ENCODE measurements at regions not wholly inside any gene's neighbourhood (a gene's known extent, or its start where the extent isn't known, plus 50 kb on each side); places are given as distances from the start of the nearest gene placed in this dataset. TPM values are rescaled to one million over a fixed set of nuclear protein-coding genes. Genes with fewer than 3 reads are reported as not detected.

GRCh38 chrX:6279277-6279909 is 50.7 kb upstream of the NLGN4X start:
- Histone ChIP-seq H3K4me1 (ENCODE audit: control insufficient read depth, insufficient read depth, low read length) (no peaks in the 10 kb centered on the region), H3K36me3 (ENCODE audit: control insufficient read depth, insufficient read depth, low read length) (no peaks in the 10 kb centered on the region), H3K27ac (ENCODE audit: low read length) (no peak overlapping the region), H3K9me3 (ENCODE audit: control insufficient read depth, insufficient read depth, low read depth, low read length) (no peaks in the 10 kb centered on the region), H3K4me3 (ENCODE audit: low read depth in 2 of 2, low read length in 2 of 2) (no peak overlapping the region), H3K27me3 (ENCODE audit: control insufficient read depth, insufficient read depth, low read length) (no peaks in the 10 kb centered on the region)
- intact Hi-C loops (cut with micrococcal nuclease; ENCODE audit: unreplicated experiment) (no loop called here), in situ Hi-C loops (cut with HindIII; ENCODE audit: low pct_unique_long_range_greater_than_20kb, low sequenced_read_pairs) (no loop called here)
- no peak for TF ChIP-seq REST (IDR thresholded peaks at IDR 0.05; ENCODE audit: insufficient read depth in 1 of 2, low read depth in 2 of 2, low read length in 1 of 2)
- no peak for TF ChIP-seq TCF7L2 (IDR thresholded peaks at IDR 0.05; ENCODE audit: low read depth, low read length)
- TF ChIP-seq POLR2AphosphoS5 (IDR thresholded peaks at IDR 0.05; ENCODE audit: low read depth, low read length): no peak
- no peak for TF ChIP-seq SIN3A (IDR thresholded peaks at IDR 0.05; ENCODE audit: borderline replicate concordance, insufficient read depth, low read depth, low read length)
- no peak for TF ChIP-seq CTCF (IDR thresholded peaks at IDR 0.05)
- no peak for ATAC-seq
- no peak for DNase-seq (ENCODE audit: low read depth, low spot score)
- ChIA-PET CTCF (no interaction called here), POLR2A (no interaction called here)
- BruUV-seq (replicated peaks): no TSS peak

Small RNA genes lying in the stretch of these regions (microRNA-seq; reads per million reads assigned to microRNA genes)
- gene MIR4770 (ENCODE audit: unreplicated experiment): not detected
